ENCODE measurements at regions not wholly inside any gene's neighbourhood (a gene's known extent, or its start where the extent isn't known, plus 50 kb on each side); places are given as distances from the start of the nearest gene placed in this dataset.

DNA sequence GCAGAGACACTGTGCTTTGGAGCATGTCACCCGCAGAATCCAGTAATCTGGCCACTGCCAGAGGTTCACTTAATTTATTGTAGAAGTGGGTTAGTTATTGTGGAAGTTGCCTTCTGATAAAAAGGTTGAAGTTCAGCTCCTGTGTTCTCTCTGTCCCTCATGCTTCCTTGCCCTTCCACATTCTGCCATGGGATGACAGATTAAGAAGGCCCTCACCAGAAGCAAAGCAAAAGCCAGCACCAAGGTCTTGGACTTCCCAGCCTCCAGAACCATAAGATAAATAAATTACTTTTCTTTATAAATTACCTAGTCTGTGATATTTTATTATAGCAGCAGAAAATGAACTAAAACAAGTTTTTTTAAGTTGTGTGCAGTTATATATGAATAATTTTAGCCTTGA is 145.0 kb upstream of the SH3BP4 start:
- TF ChIP-seq, protein P1, sequence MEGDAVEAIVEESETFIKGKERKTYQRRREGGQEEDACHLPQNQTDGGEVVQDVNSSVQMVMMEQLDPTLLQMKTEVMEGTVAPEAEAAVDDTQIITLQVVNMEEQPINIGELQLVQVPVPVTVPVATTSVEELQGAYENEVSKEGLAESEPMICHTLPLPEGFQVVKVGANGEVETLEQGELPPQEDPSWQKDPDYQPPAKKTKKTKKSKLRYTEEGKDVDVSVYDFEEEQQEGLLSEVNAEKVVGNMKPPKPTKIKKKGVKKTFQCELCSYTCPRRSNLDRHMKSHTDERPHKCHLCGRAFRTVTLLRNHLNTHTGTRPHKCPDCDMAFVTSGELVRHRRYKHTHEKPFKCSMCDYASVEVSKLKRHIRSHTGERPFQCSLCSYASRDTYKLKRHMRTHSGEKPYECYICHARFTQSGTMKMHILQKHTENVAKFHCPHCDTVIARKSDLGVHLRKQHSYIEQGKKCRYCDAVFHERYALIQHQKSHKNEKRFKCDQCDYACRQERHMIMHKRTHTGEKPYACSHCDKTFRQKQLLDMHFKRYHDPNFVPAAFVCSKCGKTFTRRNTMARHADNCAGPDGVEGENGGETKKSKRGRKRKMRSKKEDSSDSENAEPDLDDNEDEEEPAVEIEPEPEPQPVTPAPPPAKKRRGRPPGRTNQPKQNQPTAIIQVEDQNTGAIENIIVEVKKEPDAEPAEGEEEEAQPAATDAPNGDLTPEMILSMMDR (conservative IDR thresholded peaks at IDR 0.05; ENCODE audit: low read length) = no peak
- TF ChIP-seq EZH2phosphoT487 (IDR thresholded peaks at IDR 0.05; ENCODE audit: borderline replicate concordance) = no peak

All from Loucy (cell line).